ENCODE measurements at regions not wholly inside any gene's neighbourhood (a gene's known extent, or its start where the extent isn't known, plus 50 kb on each side); places are given as distances from the start of the nearest gene placed in this dataset.
A peak's percentile ranks its signal among the peaks of the same experiment; 100 is the strongest.

DNA sequence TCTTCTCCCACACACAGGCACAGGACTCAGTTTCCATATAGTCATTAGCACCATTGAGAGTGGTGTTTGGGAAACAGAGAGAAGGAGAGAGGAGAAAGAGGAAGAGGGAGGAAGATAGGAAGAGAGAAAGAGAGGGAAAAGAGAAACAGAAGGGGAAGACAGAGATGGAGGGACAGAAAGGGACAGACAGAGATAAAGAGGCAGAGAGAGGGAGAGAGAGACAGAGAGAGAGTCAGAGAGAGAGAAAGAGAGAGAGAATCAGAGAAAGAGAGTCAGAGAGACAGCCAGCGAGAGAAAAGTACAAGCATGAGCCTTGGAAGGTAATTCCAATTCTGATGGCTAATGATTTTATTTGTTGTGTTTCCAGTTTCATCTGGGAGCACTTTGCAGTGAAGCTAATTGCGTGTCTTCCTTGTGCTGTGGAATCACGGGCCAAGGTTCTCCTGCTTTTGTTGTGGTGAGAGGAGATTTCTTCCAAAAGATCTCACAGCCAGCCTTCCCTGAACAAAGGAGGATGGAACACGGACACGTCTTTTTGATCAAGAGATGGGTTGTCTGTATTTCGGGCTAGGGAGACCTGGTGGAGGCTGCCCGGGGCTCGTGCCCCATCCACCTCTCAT, 153.6 kb upstream of the TWIST2 start:
- no peak overlapping the region for H3K4me3 Mint-ChIP-seq
- no peaks in the 10 kb centered on the region for H3K9me3 Mint-ChIP-seq
- peaks cover 11% of the 10 kb centered on the region for H3K27me3 Mint-ChIP-seq (ENCODE audit: low read depth)
- peak overlapping the region in 1 of 3 experiments; percentile 72 for H3K27ac Mint-ChIP-seq
- TF ChIP-seq, protein P1, sequence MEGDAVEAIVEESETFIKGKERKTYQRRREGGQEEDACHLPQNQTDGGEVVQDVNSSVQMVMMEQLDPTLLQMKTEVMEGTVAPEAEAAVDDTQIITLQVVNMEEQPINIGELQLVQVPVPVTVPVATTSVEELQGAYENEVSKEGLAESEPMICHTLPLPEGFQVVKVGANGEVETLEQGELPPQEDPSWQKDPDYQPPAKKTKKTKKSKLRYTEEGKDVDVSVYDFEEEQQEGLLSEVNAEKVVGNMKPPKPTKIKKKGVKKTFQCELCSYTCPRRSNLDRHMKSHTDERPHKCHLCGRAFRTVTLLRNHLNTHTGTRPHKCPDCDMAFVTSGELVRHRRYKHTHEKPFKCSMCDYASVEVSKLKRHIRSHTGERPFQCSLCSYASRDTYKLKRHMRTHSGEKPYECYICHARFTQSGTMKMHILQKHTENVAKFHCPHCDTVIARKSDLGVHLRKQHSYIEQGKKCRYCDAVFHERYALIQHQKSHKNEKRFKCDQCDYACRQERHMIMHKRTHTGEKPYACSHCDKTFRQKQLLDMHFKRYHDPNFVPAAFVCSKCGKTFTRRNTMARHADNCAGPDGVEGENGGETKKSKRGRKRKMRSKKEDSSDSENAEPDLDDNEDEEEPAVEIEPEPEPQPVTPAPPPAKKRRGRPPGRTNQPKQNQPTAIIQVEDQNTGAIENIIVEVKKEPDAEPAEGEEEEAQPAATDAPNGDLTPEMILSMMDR (IDR thresholded peaks at IDR 0.05; ENCODE audit: unreplicated experiment in 3 of 3), result no peak
- H3K4me1 Mint-ChIP-seq, result peaks cover 40% of the 10 kb centered on the region
- no peaks in the 10 kb centered on the region for H3K36me3 Mint-ChIP-seq (ENCODE audit: low read depth)

DNA sequence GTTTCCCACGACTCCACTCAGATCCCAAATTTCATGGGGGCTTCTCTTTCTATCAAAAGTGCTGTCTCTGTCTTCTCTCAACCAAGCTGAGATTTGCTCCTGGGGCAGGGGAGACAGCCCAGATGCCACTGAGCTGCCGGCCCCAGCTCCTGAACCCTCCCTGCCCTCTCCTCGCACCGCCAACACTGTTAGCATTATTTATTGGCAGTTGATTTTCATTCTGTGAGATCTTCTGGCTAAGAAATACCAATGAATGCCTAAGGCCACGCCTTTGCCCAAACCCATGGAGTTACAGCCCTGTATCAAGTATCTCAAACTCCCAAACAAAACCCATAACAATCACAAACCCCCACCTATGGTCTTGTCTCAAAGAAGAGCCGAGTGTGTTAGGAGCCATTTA, 153.0 kb upstream of the TWIST2 start:
- TF ChIP-seq, protein P1 (IDR thresholded peaks at IDR 0.05; ENCODE audit: unreplicated experiment in 3 of 3), result no peak
- Mint-ChIP-seq H3K4me3 (no peak overlapping the region), H3K4me1 (peaks cover 40% of the 10 kb centered on the region), H3K9me3 (no peaks in the 10 kb centered on the region), H3K36me3 (ENCODE audit: low read depth) (no peaks in the 10 kb centered on the region), H3K27ac (peak overlapping the region; percentile 62 to 87 (median 72)), H3K27me3 (ENCODE audit: low read depth) (peaks cover 12% of the 10 kb centered on the region)

DNA sequence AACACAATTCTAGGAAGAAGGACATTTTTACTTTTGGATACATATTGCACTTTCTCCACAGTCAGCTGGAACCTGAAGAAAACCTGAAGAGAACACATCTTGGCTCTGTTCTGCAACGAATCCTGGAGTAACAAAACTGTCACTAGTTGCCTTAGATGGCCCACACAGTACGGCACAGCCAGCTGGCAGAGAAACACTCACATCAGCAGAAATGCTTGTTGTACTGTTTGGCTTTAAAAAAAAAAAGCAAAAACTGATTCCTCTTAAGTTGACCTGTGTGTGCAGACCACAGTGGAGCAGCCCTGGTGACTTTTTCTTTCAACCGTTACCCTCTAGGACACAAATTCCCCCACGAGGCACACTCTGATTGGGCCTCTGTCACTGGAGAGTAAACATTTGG, 152.3 kb upstream of the TWIST2 start:
- Mint-ChIP-seq H3K4me1 (peaks cover 40% of the 10 kb centered on the region), H3K27ac (peak overlapping the region; percentile 62 to 87 (median 72)), H3K27me3 (ENCODE audit: low read depth) (peaks cover 8% of the 10 kb centered on the region), H3K4me3 (no peak overlapping the region), H3K36me3 (ENCODE audit: low read depth) (no peaks in the 10 kb centered on the region), H3K9me3 (no peaks in the 10 kb centered on the region)
- TF ChIP-seq, protein P1 (IDR thresholded peaks at IDR 0.05; ENCODE audit: unreplicated experiment in 3 of 3), result no peak

DNA sequence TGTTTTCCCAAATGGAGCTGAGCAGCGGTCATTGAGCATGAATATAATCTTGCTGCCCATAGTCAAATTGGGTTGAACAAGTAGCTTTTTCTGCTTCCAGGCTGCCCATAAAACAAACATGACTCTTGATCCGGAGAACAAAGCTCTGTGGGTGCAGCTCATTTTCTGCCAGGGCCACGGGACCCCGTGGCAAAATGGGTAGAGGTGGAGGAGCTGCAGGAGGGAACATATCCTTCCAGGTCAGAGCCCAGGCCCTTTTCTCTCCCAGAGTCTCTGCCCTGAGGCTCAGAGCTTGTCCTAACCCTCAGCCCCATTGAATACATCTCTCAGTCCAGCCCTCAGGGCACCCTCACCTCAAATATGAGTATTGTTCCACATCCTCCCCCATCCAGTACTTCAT, 151.6 kb upstream of the TWIST2 start:
- TF ChIP-seq, protein P1 (IDR thresholded peaks at IDR 0.05; ENCODE audit: unreplicated experiment in 3 of 3), result no peak
- peak overlapping the region; percentile 62 to 87 (median 72) for H3K27ac Mint-ChIP-seq

DNA sequence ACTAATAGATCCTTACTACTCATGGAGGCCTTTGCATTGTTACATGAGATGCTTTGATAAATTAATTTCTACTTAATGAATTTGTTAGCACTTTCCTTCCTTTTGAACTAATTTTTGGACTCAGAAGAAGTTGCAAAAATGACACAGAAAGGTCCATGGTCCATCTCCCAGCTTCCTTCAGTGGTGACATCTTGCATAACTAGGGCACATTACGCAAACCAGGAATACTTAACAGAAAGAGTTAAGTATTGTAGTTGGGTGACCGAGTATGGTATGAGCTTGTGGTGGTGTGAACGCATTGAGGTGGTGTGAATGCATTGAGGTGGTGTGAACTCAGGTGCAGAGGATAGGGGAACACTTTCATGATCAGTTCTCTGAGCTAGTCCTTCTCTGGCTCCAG, 151.1 kb upstream of the TWIST2 start:
- Mint-ChIP-seq H3K36me3 (ENCODE audit: low read depth) (no peaks in the 10 kb centered on the region), H3K27me3 (ENCODE audit: low read depth) (peaks cover 8% of the 10 kb centered on the region), H3K4me1 (peaks cover 40% of the 10 kb centered on the region), H3K27ac (peak overlapping the region; percentile 62 to 87 (median 72)), H3K9me3 (no peaks in the 10 kb centered on the region), H3K4me3 (no peak overlapping the region)
- TF ChIP-seq, protein P1 (IDR thresholded peaks at IDR 0.05; ENCODE audit: unreplicated experiment in 3 of 3), result no peak

More for the DNA sequence above, 151.6 kb upstream of the TWIST2 start:
- Mint-ChIP-seq H3K9me3 (no peaks in the 10 kb centered on the region), H3K27me3 (ENCODE audit: low read depth) (peaks cover 8% of the 10 kb centered on the region), H3K36me3 (ENCODE audit: low read depth) (no peaks in the 10 kb centered on the region), H3K4me3 (no peak overlapping the region), H3K4me1 (peaks cover 40% of the 10 kb centered on the region)
